LNCaP clone FGC (cell line): ENCODE measurements at regions not wholly inside any gene's neighbourhood (a gene's known extent, or its start where the extent isn't known, plus 50 kb on each side); places are given as distances from the start of the nearest gene placed in this dataset.

Source experiments
- DNase-seq: peaks from one replicate; pipeline ENCODE4 v3.0.0-alpha.2; 2011; ENCODE audit warnings: low read depth
- H3K4me3 ChIP-seq: 2 replicates; pipeline ENCODE4 v1.5.1; 2011; ENCODE audit warnings: mild to moderate bottlenecking, low read depth, low read length, control low read depth
- TF ChIP-seq, protein P1 (sequence below): IDR thresholded peaks from 2 replicates; pipeline ENCODE4 v1.5.1; 2012; ENCODE audit warnings: mild to moderate bottlenecking; ENCODE audit not compliant: control insufficient read depth, insufficient read depth; ENCODE audit errors: extremely low read depth

DNA sequence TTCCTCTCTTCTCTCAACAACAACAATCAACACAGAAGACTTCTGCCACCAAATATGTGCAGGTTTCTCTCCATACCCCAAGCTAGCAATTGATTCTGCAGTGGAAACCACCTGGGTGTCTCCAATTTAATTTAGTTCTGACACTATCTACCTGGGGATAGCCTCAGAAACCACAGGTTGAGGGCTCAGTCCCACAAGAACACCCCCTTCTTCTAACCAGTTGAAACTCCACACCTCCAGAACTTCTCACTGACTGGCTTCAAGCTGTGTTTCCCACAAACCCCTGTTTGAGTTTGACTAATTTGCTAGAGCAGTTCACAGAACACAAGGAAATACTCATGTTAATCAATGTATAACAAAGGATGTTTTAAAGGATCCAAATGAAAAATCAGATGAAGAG, 52.5 kb upstream of the SPTLC3 start:
- no peak overlapping the region for H3K4me3 ChIP-seq
- no peak for DNase-seq
- TF ChIP-seq, protein P1, sequence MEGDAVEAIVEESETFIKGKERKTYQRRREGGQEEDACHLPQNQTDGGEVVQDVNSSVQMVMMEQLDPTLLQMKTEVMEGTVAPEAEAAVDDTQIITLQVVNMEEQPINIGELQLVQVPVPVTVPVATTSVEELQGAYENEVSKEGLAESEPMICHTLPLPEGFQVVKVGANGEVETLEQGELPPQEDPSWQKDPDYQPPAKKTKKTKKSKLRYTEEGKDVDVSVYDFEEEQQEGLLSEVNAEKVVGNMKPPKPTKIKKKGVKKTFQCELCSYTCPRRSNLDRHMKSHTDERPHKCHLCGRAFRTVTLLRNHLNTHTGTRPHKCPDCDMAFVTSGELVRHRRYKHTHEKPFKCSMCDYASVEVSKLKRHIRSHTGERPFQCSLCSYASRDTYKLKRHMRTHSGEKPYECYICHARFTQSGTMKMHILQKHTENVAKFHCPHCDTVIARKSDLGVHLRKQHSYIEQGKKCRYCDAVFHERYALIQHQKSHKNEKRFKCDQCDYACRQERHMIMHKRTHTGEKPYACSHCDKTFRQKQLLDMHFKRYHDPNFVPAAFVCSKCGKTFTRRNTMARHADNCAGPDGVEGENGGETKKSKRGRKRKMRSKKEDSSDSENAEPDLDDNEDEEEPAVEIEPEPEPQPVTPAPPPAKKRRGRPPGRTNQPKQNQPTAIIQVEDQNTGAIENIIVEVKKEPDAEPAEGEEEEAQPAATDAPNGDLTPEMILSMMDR, result no peak

DNA sequence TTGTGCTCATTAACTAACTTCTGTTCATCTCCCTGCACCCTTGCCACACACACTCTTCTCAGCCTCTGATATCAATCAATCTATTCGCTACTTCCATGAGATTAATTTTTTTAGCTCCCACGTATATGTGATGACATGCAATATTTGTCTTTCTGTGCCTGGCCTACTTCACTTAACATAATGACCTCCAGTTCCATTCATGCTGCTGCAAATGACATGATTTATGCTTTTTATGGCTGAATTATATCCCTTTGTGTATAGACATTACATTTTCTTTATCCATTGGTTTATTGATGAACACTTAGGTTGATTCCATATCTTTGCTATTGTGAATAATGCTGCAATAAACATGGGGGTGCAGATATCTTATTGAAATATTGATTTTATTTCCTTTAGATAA, 50.8 kb upstream of the SPTLC3 start:
- DNase-seq, result no peak
- no peak overlapping the region for H3K4me3 ChIP-seq
- TF ChIP-seq, protein P1, result no peak
